ENCODE measurements at regions not wholly inside any gene's neighbourhood (a gene's known extent, or its start where the extent isn't known, plus 50 kb on each side); places are given as distances from the start of the nearest gene placed in this dataset.

DNA sequence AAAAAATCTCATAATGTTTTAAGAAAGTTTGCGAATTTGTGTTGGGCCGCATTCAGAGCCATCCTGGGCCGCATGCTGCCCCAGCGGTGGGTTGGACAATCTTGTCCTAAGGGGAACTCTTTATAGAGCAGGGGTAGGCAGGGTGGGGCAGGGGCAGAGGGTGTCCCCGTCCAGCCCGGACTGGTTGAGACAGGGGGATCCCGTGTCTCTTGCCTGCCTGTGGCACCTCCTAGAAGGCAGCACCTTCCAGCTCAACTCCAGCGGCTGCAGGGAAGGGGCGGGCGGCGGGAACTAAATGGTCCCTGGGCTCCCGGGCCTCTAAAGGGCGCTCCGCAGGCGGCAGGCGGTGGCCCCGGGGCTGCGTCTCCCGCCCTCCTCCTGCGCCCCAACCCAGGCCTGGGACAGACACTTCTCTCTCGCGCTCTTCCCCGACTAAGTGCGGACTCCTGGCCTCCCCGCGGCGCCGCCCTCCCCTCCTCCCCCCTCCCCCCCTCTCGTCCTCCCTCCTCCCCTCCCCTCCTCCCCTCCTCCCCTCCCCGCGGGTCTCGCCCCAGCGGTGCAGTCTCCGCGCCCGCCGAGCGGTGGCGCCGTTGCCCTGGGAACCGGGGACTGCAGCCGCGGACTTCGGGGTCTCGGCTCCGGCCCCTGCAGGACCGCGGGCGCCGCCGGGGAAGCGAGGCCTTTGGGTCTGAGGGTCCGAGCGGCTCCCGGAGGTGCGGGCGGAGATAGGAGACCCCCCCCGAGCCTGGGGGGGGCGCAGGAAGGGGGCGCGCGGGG is 132.6 kb downstream of the MRPL36 start:
- peak; percentile 89 for DNase-seq

DNA sequence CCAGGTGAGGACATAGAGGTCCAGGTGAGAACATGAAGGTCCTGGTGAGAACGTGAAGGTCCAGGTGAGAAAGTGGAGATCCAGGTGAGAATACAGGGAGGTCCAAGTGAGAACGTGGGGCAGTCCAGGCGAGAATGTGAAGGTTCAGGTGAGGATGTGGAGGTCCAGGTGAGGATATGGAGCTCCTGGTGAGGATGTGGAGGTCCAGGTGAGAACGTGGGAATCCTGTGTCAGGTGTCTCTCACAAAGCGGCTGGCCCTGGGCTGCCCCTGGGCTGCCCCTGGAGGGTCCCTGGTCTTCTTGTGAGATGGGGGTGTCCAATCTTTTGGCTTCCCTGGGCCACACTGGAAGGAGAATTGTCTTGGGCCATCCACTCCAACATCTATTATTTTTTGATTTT is 133.4 kb downstream of the MRPL36 start:
- DNase-seq = no peak

DNA sequence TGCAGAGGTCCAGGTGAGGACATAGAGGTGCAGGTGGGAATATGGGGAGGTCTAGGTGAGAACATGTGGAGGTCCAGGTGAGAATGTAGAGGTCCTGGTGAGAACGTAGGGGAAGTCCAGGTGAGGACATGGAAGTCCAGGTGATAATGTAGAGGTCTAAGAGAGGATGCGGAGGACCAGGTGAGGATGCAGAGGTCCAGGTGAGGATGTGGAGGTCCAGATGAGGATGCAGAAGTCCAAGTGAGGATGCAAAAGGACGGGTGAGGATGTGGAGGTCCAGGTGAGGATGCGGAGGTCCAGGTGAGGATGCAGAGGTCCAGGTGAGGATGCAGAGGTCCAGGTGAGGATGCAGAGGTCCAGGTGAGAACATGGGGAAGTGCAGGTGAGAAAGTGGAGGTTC is 133.8 kb downstream of the MRPL36 start:
- DNase-seq = no peak

DNA sequence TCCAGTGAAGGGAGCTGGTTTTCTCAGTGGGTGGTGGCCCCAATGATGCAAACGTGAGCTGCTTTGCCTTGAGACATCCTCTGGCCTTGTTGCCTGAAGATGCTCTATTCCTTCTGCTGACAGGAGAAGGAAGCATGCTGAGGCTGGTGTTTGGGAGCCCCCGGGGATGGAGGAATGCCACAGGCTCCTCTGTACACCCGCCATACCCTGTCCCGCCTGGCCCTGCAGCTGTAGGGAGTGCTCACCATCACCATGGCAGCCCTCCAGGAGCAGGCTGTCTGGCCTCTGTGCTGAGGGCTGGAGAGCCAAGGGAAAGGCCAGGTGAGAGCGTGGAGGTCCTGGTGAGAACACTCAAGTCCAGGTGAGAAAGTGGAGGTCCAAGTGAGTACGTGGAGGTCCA is 134.4 kb downstream of the MRPL36 start:
- no peak for DNase-seq

GRCh38 chr5:1663186-1663585 is 136.5 kb downstream of the MRPL36 start:
- no peak for DNase-seq

GRCh38 chr5:1662559-1663085 is 137.0 kb downstream of the MRPL36 start:
- no peak for DNase-seq

DNA sequence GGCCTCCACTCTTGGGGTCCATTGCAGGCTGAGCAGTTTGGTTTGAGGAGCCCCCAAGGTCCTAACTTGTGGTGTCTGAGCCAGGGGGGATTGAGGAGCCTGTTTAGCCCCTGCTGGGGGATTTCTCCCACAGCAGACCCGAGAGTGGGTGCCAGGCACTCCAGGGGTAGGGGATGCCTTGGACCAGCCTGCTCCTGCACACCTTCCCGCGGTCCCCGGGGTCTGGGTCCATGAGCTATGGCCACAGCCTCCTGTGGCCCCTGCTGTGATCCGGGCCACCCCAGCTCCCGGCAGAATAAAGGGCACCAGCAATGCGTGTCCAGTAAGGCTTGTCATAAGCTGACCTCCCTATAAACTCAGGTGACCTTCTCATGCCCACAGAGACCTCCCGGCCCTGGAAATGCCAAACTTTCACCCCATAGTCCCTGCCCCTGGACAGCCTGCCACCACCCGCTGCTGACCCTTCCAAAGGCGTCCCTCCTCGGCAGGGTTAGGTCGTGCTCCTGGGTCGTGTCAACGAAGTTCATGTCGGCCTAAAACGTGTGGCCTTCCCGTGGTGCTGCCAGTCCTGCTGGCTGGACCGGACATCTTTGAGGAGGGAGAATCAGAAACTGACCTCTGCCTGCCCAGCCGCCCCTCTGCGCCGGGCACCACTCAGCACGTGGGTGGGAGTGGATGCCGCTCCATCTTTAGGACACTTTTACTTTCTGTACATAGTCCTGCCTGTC is 137.6 kb downstream of the MRPL36 start:
- no peak for DNase-seq

GRCh38 chr5:1661311-1661710 is 137.6 kb upstream of the LPCAT1 start:
- DNase-seq = no peak

DNA sequence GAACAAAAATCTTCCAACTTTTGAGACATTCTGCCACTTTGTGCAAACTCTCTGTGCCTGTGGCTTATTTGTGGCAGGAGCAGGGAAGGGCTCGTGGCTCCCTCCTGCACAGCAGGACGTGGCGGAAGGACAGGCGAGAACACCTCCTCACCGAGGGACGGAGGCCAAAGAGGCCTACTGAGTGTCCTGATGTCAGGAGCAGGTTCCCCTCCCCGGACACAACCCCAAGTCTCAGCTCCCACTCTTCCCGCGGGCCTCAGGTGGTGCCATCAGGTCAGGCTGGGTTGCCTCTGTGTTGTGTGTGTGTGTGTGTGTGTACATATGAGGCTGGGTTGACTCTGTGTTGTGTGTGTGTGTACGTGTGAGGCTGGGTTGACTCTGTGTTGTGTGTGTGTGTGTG is 136.8 kb upstream of the LPCAT1 start:
- no peak for DNase-seq

DNA sequence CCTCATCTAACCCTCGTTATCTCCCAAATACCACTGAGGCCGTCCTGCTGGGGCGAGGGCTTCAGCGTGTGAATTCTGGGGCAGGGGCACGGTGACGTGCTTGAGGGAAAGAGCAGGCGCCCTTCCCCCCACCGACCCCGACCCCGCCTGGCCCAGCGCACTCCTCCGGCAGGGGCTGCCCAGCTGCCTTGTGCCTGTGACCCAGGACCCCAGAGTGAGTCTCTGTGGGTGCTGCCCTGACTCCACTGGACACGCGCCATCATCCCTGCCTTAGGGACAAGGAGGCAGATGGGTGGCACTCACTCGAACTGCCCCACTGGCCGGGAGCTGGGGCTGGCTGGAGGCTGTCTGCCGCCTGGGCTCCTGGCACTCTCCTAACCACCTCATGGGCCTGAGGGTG is 136.2 kb upstream of the LPCAT1 start:
- no peak for DNase-seq

- DNase-seq = no peak
Measured at GRCh38 chr5:1659100-1659981, 135.6 kb upstream of the LPCAT1 start.

GRCh38 chr5:1658665-1659064 is 134.9 kb upstream of the LPCAT1 start:
- no peak for DNase-seq

- no peak for DNase-seq
Measured at GRCh38 chr5:1657161-1657741, 133.5 kb upstream of the LPCAT1 start.

DNA sequence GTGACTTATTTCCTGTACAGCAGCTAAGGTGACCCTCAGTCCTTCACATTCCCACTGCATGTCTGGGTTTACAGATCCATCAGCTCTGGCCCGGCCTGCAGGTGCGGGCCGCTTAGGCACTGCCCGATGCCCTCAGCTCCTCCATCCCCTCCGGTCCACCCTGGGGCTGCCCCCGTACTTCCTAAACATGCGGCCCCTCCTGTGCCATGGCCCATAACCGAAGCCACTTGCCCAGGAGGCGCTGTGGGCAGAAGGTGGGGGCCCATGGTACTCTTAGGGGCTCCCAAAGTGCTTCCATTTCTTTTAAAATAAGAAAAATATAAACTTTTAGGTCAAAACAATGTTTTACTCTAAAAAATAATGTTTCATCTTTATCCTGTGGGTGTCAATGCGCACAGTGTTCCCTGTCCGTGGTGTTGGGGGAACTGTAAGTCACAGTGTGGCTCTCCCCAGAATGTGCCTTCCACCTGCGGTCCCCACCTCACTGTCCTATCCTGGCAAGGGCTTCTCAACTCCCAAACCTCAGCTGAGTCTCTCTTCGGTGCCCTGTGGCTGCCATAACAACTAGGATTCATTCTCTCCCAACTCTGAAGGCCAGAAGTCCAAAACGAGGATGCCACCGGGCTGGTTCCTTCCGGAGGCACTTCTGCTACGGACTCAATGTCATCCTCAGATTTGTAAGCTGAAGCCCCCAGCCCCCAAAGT is 132.7 kb upstream of the LPCAT1 start:
- no peak for DNase-seq

- DNase-seq = no peak
Measured at GRCh38 chr5:1655496-1656270, 131.9 kb upstream of the LPCAT1 start.

DNA sequence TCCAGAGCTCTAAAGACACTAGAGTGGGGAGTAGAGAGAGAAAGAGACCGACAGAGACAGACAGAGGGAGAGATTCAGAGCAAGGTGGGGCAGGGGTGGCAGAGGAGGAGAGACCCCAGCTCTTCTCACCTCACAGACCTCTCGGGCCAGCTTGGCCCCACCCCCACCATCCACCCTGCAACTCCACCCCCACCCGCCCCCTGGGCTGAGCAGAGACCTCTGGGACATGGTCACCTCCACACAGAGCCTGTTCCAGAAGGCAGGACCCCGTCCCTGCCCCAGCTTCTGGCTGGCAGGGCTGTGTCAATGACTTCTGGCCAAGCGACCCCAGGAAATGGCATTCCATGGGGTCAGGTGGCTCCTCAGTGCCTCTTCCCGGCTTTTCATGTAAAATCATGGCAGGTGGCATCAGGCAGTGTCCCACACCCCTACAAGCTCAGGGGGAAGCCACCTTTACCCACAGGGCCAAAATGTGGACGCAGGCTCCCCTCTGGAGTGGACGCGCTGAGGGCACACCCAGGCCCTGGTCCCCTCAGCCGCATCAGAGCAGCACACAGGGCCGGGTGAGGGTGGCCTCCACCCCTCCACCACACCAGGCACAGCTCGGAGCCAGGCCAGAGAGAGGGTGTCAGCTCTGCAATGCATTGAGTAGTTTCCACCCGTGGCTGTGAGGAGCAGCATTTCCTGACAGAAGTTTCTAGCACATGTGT is 131.2 kb upstream of the LPCAT1 start:
- DNase-seq = no peak

DNA sequence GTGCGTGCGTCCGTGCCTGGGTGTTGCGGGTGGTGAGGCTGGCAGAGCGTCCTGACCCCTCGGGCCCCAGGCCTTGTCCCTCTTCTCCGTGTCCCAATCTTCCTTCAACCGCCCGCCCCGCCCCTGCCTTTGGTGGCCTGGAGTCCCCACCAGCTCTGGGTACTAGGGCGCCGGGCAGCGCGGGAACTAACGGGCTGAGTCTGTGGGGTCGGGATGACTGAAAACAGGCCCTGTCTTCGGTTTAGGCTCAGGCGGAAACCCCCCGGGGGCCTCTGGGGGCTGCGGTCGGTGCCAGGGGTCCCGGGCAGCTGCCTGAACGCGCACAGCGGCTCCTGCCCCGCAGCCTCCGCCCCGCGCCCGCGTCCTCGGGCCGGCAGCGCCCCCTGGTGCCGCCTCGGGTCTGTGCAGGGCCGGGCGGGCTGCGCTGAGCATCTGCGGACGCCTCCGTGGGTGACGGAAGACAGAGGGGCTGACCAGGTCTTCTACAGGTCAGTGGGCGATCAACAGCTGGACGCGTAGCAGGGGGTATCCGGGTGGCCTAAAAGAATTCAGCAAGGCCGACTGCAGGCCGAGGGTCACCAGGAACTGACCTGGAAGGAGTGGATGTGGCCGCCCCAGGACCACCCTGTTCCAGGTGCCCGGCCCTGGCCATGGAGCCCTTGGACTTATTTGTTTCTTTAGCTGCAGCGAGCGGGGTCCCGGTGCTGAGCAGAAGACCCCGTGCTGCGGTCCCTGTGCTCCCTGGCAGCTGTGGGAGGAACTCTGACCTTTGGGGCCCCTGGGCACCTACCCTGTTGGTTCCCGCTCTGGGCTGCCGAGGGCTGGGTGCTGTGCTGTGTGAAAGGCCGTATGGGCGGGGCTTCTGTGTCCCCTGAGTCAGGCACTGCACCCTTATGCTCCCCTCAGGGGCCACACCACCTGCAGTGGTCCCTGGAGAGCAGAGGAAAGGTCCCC is 130.2 kb upstream of the LPCAT1 start:
- DNase-seq = peak; percentile 59

DNA sequence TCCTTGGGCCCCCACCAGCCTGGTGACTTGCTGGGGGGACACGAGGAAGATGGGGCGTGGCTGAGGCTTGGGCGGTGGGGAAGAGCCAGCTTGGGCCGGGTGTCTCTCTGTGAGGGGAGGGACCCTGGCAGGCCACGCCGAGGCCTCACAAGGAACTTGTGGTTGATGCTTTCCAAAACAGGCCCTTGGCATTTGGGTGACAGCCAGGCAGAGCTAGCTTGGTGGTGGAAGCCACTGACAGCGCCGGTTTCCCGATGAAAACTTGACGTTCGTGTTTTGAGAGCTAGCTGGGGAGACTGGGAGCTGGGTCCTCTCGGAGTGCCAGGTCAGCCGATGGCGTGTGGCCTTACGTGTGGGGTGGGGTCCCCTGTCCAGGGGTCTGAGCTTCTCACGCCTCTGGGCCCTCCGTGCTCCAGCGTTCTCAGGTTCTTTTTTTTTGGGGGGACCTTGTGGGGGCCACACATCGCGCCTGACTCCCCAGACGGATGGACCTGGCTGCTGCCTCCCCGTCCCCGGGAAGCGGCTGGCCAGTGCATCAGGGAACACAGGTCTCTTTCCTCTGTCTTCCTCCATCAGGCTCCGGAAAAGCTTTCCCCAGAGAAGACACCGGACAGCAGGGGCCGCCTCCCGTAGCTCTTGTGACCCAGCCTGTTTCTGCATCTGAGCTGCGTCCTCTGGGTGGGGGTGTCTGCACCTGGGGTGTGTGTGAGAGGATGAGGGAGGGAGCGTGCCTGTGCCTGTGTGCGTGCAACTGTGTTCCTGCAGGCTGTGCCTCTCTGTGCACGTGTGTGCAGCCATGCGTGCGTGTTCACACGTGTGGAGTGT is 129.3 kb upstream of the LPCAT1 start:
- DNase-seq = no peak
